Endothelial cell of umbilical vein (primary cell): ENCODE measurements at regions not wholly inside any gene's neighbourhood (a gene's known extent, or its start where the extent isn't known, plus 50 kb on each side); places are given as distances from the start of the nearest gene placed in this dataset.

ENCODE experiments used
- BruUV-seq: library from RNA; stranded (reverse); fragments of 400-500 nt; replicated peaks from 2 replicates; lab custom pipeline; 2021; lab: Mats Ljungman, UMichigan
- CTCF ChIA-PET: fragments of 300-600, 350-600 bp; sonication (Branson Sonifier 250); formaldehyde crosslinking; loops from one replicate; lab custom pipeline; 2021; ENCODE audit warnings: antibody characterized with exemption, inconsistent platforms; lab: Charles Lee
- POLR2A ChIA-PET: fragments of 300-600, 350-600 bp; sonication (Branson Sonifier 250); formaldehyde crosslinking; loops from one replicate; lab custom pipeline; 2021; ENCODE audit warnings: antibody characterized with exemption, inconsistent platforms; lab: Charles Lee
- DNase-seq: peaks from one replicate; pipeline ENCODE4 v3.0.0-alpha.2; 2011; ENCODE audit warnings: low read depth, low spot score
- FAIRE-seq: peaks from 2 replicates; lab custom pipeline; 2011; peaks lifted over from hg19 to GRCh38; lab: Jason Lieb, UNC
- H2AFZ ChIP-seq: 2 replicates; pipeline ENCODE4 v1.6.0; 2012; ENCODE audit warnings: low read depth, low read length, control low read depth, inconsistent platforms
- H3K27ac ChIP-seq: 2 replicates; pipeline ENCODE4 v1.5.1; 2011; ENCODE audit warnings: low read depth, mild to moderate bottlenecking, control low read depth, low read length, moderate library complexity; ENCODE audit not compliant: insufficient read depth
- H3K27me3 ChIP-seq, 2 experiments: 2 replicates each; pipeline versions ENCODE4 v1.6.0 to v1.6.1; 2011; ENCODE audit warnings: low read length in 2 of 2, mixed read lengths in 1 of 2; ENCODE audit not compliant: control insufficient read depth in 2 of 2, insufficient read depth in 2 of 2
- H3K36me3 ChIP-seq, 2 experiments: 2 replicates in 1 of 2; 3 replicates in 1 of 2; pipeline ENCODE4 v1.5.1; 2011; ENCODE audit warnings: low read length in 2 of 2, mild to moderate bottlenecking in 1 of 2, moderate library complexity in 1 of 2; ENCODE audit not compliant: control insufficient read depth in 2 of 2, insufficient read depth in 2 of 2; ENCODE audit errors: extremely low read depth in 1 of 2
- H3K4me1 ChIP-seq: 3 replicates; pipeline ENCODE4 v1.5.1; 2011; ENCODE audit warnings: mild to moderate bottlenecking, low read length; ENCODE audit not compliant: control insufficient read depth, insufficient read depth; ENCODE audit errors: extremely low read depth
- H3K4me2 ChIP-seq: 2 replicates; pipeline ENCODE4 v1.6.1; 2011; ENCODE audit warnings: low read length, control low read depth, mixed read lengths; ENCODE audit not compliant: insufficient read depth
- H3K4me3 ChIP-seq, 3 experiments: fragments of 200-600 bp in 1 of 3; sonication (generic), shearing (Covaris generic) in 1 of 3; replicated peaks in 1 of 3; 2 replicates each; pipeline ENCODE4 v1.5.1; 2011 to 2016; ENCODE audit warnings: control low read depth in 3 of 3, low read length in 3 of 3, mild to moderate bottlenecking in 2 of 3, inconsistent platforms in 1 of 3, low read depth in 1 of 3, moderate library complexity in 1 of 3; ENCODE audit not compliant: insufficient read depth in 1 of 3
- H3K79me2 ChIP-seq: 2 replicates; pipeline ENCODE4 v1.6.0; 2012; ENCODE audit warnings: low read length, inconsistent platforms; ENCODE audit not compliant: control insufficient read depth, insufficient read depth
- H3K9ac ChIP-seq: replicated peaks from 2 replicates; pipeline ENCODE3; 2011; ENCODE audit warnings: low read length, control low read depth; ENCODE audit not compliant: insufficient read depth; ENCODE audit errors: extremely low read depth
- H3K9me1 ChIP-seq: replicated peaks from 3 replicates; pipeline ENCODE4 v1.6.0; 2011; ENCODE audit warnings: mild to moderate bottlenecking, low read length; ENCODE audit not compliant: control insufficient read depth, insufficient read depth; ENCODE audit errors: extremely low read depth
- H3K9me3 ChIP-seq: replicated peaks from 2 replicates; pipeline ENCODE4 v1.5.1; 2012; ENCODE audit warnings: low read length, inconsistent platforms; ENCODE audit not compliant: control insufficient read depth, insufficient read depth
- H4K20me1 ChIP-seq: replicated peaks from 2 replicates; pipeline ENCODE3; 2011; ENCODE audit warnings: mild to moderate bottlenecking, low read length; ENCODE audit not compliant: control insufficient read depth, insufficient read depth; ENCODE audit errors: extremely low read depth
- EZH2 ChIP-seq: IDR thresholded peaks from 2 replicates; pipeline ENCODE4 v1.6.1; 2012; ENCODE audit warnings: borderline replicate concordance, low read depth, mild to moderate bottlenecking, moderate library complexity, low read length, inconsistent platforms; ENCODE audit not compliant: severe bottlenecking
- FOS ChIP-seq: IDR thresholded peaks from 2 replicates; pipeline ENCODE4 v1.6.1; 2011; ENCODE audit warnings: mild to moderate bottlenecking, low read length, moderate library complexity, borderline replicate concordance; ENCODE audit not compliant: insufficient read depth
- GATA2 ChIP-seq: IDR thresholded peaks from 2 replicates; pipeline ENCODE4 v1.7.0; 2011; ENCODE audit warnings: low read depth, mild to moderate bottlenecking, moderate library complexity, mixed read lengths, low read length; ENCODE audit not compliant: insufficient read length, insufficient read depth
- JUN ChIP-seq: IDR thresholded peaks from 2 replicates; pipeline ENCODE4 v1.6.1; 2011; ENCODE audit warnings: borderline replicate concordance, low read depth; ENCODE audit not compliant: insufficient read length, insufficient read depth
- MYC ChIP-seq: IDR thresholded peaks from one replicate; pipeline ENCODE4 v1.6.1; 2011; ENCODE audit warnings: mild to moderate bottlenecking, low read depth, low read length
- POLR2A ChIP-seq: IDR thresholded peaks from 2 replicates; pipeline ENCODE4 v1.6.1; 2012; ENCODE audit warnings: low read depth, mild to moderate bottlenecking, control low read depth, low read length
- POLR2AphosphoS5 ChIP-seq: IDR thresholded peaks from 2 replicates; pipeline ENCODE4 v1.6.1; 2012; ENCODE audit warnings: low read depth, mild to moderate bottlenecking, control low read depth, low read length, moderate library complexity; ENCODE audit not compliant: insufficient read depth
- dilution Hi-C: fragments of 300-500 bp; cut with MboI; formaldehyde crosslinking; loops from one replicate; pipeline ENCODE4 v1.15.0; 2019; ENCODE audit warnings: low sequenced_read_pairs; ENCODE audit not compliant: extremely low pct_ligation_motif_present
- intact Hi-C: fragments of 100-400 bp; cut with micrococcal nuclease; formaldehyde crosslinking; loops from one replicate; pipeline ENCODE4 v1.10.0; 2022
- TF ChIP-seq, protein P1 (sequence below): IDR thresholded peaks from 2 replicates; pipeline ENCODE4 v1.6.1; 2011; ENCODE audit not compliant: insufficient read depth, insufficient read length
- TF ChIP-seq, protein P2 (sequence below), 2 donors: IDR thresholded peaks; 1 replicate in 1 of 2; 2 replicates in 1 of 2; pipeline ENCODE4 v1.5.1; 2011; ENCODE audit warnings: low read length in 2 of 2, mild to moderate bottlenecking in 2 of 2, moderate library complexity in 2 of 2, control low read depth in 1 of 2, inconsistent platforms in 1 of 2, low read depth in 1 of 2; ENCODE audit not compliant: insufficient read depth in 1 of 2; ENCODE audit errors: extremely low read depth in 1 of 2

DNA sequence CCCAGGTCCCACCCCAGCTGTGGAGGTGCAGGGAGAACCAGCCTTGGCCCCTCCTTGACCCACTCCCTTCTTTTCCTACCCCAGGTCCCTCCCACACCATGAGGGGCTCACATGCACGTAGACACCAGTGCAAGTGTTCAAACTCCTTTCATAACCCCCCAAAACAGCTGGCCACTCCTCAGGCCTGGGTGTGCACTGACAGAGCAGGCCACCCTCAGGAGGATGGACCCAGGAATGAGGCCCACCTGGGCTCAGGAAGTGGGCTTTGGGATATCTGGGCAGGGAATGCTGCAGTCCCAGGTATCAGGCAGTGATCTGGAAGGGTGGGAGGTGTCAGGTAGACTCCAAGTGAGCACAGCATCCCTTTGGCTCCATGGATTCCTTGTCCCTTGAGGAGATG, 723.8 kb downstream of the MATN1 start:
- Histone ChIP-seq H3K4me3 (no peak overlapping the region), H3K9ac (no peak overlapping the region), H3K9me3 (no peaks in the 10 kb centered on the region), H3K79me2 (no peaks in the 10 kb centered on the region), H3K36me3 (no peaks in the 10 kb centered on the region), H2AFZ (no peak overlapping the region), H4K20me1 (no peaks in the 10 kb centered on the region), H3K9me1 (no peaks in the 10 kb centered on the region), H3K4me1 (no peaks in the 10 kb centered on the region), H3K27me3 (no peaks in the 10 kb centered on the region), H3K27ac (no peak overlapping the region), H3K4me2 (no peak overlapping the region)
- BruUV-seq = no TSS peak
- dilution Hi-C loops = no loop called here
- ChIA-PET POLR2A (no interaction called here), CTCF (no interaction called here)
- intact Hi-C loops = no loop called here
- no peak for TF ChIP-seq FOS
- no peak for TF ChIP-seq GATA2
- TF ChIP-seq POLR2A = no peak
- TF ChIP-seq POLR2AphosphoS5 = no peak
- TF ChIP-seq EZH2 = no peak
- TF ChIP-seq JUN = no peak
- no peak for TF ChIP-seq MYC
- TF ChIP-seq, protein P1, sequence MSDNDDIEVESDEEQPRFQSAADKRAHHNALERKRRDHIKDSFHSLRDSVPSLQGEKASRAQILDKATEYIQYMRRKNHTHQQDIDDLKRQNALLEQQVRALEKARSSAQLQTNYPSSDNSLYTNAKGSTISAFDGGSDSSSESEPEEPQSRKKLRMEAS = no peak
- TF ChIP-seq, protein P2, sequence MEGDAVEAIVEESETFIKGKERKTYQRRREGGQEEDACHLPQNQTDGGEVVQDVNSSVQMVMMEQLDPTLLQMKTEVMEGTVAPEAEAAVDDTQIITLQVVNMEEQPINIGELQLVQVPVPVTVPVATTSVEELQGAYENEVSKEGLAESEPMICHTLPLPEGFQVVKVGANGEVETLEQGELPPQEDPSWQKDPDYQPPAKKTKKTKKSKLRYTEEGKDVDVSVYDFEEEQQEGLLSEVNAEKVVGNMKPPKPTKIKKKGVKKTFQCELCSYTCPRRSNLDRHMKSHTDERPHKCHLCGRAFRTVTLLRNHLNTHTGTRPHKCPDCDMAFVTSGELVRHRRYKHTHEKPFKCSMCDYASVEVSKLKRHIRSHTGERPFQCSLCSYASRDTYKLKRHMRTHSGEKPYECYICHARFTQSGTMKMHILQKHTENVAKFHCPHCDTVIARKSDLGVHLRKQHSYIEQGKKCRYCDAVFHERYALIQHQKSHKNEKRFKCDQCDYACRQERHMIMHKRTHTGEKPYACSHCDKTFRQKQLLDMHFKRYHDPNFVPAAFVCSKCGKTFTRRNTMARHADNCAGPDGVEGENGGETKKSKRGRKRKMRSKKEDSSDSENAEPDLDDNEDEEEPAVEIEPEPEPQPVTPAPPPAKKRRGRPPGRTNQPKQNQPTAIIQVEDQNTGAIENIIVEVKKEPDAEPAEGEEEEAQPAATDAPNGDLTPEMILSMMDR (IDR thresholded peaks at IDR 0.05; ENCODE audit: extremely low read depth in 1 of 2, insufficient read depth in 1 of 2, low read depth in 1 of 2, low read length in 2 of 2) = no peak
- DNase-seq (no peak), FAIRE-seq (no peak)
